ENCODE measurements at regions not wholly inside any gene's neighbourhood (a gene's known extent, or its start where the extent isn't known, plus 50 kb on each side); places are given as distances from the start of the nearest gene placed in this dataset.
A peak's percentile ranks its signal among the peaks of the same experiment; 100 is the strongest.

DNA sequence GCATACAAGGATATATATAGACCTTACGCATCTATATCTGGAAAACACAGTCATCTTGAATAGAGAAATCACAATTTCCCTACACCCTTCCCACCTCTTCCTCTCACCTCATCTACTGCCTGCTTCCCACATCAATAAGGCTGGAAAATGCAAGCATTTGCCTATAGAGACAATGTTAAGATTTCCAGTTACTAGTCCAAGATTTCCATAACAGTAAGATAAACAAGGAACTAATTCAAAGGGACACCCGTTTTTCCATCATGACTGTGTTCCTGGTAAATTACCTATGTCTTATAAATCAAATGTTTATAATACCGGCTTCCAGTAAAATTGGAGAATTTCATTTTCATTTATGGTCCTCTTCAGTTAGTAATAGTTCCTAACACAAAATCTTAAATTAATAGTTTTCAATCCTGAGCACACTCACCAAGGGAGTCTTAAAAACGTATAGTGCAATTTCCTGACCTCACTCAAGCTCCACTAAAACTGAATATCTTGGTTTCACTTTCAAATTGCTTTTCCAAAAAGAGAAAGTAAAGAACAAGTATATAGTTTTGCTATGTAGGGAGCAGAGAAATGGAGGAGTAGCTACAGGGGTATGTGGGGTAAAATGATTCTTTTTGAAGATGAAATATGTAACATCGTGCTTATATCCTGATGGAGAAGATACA lies 398.7 kb downstream of the PLPP3 start:
- DNase-seq, result no peak

DNA sequence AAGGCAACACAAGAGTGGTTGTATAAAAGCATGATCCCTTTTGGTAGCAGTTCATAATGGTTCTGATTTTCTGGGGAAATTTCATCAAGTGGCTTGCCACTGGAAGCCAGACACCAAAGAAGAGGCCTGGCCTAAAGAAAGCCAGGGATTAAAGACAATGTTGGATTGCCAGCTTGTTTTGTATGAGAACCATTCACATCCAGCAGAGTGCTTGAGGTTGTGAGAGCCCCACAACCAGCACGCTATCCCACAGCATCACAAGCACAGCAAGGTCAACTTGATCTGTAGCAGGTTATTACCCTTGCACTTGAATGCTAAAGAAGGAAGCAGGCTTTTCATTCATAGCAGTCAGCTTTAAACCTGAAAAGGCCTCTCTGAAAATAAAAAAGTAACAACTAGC lies 399.8 kb downstream of the PLPP3 start:
- DNase-seq, result no peak

DNA sequence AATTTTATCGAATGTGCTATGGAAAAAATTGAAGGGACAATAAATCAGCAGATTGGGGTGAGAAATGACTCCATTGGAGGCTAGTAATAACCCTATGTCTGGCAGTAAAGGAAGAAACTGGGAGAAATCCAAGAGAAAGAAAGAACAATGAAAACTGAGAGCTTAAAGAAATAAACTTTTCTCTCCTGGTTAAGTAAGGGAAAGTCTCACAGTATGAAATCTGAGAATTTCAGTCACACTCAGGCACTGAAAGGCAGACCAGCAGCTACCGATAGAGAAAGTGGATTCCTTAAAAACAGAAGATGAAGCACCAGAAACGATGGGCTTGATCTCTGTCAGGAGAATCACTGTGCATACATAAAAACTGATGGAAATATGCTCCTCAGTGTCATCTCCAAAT lies 404.2 kb downstream of the PLPP3 start:
- no peak for DNase-seq

DNA sequence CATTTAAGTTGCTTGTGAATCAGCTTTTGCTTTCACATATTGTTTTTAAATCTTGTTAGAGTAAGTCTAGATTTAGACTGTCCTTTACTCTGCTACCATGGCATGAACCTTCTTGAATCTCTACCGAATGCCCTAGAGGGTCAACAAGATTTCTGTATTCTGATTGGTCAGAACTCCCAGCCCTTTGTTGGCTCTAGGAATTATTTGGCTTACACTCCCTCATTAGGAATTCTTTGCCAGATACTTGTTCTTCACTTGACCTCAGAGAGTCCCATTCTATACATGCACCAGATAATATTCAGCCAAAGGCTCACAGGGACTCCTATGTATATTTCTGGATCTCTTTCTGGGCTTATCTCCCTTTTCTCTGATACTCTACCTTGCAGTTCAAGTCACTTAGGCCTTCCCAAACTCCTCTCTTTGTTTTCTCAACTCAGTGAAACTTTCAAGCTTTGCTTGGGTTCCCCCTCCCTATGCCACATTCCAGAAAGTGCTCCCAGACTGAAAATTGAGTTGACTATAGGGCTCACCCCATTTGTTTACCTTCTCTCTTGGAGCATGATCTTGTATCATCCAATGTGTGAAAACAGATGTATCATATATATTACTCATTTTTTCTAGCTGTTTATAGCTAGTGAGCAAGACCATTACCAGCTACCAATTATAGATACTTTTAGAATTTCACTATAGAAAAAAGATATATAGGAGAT lies 405.0 kb downstream of the PLPP3 start:
- DNase-seq, result no peak

DNA sequence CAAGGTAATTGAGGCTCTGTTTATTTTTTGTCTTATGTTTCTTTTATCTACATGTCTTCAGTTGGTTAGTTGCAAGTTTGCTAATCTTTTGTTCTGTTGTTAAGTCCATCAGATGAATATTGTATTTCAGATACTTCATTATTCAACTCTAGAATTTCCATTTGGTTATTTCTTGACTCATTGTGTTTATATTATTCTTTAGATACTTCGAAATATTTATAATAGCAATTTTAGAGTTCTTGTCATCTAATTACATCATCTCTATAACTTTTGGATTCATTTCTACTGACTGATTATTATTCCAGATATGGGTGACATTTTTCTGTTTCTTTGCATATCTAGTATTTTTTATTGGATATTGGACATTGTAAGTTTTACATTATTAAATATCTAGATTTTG lies 405.6 kb downstream of the PLPP3 start:
- DNase-seq, result no peak

DNA sequence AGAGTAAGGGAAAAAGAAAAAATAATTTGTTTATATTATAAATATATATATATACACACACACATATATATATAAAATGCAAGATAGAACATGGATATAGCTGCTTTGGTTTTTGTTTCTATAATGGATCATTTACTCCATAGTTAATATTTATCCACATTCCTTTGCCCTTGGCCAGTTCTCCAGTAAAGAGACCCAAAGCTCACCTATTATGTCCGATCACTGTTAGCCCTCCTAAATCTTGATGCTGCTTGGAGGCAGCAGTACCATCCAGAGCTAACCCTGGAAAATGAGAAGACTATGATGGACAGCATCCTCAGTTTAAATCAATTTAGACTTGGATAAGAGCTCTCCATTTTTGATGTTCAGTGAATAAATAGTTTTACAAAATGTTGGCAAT lies 407.7 kb downstream of the PLPP3 start:
- DNase-seq, result no peak

DNA sequence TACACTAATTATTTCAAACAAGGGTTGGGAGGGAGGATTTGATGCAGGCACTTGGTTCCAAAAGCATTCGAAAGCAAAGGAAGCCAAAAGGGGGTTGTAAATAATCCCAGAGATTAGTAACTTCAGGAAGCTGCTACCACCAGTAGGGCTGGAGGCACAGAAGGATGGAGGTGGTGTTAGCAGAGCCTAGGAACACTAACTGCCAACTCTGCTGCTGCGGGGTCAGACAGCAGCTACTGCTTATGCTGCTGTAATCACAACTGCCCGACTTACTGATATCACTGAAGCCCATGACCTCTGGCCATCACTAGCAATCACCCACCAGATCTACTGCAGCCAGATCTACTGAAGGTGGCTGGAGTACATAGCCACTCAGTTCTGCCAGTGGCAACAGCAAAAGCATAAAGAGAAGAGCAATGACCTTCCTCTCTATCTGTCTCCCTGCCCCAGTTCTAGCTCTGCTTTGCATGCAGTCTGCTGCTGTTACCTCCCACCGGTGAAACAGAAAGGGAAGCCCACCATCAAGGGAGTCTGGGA lies 408.5 kb downstream of the PLPP3 start:
- DNase-seq, result no peak

DNA sequence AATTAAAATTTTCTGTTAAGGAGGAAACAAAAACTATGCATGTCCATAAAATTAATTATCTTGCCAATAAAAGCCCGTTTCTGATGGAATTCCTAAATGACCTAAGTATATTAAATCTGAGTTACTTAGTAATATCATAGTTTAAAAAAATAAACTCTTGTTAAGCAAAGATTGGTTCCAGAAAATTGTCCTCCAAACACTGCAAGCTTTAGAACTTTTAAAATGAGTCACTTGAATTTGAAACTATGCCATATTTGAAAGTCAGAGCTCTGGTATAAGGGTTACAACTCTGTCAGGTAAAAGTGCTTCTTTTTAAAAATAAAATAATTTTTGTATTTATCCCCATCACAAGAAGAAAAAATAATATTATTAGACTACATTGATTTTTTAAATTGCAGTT lies 409.5 kb downstream of the PLPP3 start:
- no peak for DNase-seq

DNA sequence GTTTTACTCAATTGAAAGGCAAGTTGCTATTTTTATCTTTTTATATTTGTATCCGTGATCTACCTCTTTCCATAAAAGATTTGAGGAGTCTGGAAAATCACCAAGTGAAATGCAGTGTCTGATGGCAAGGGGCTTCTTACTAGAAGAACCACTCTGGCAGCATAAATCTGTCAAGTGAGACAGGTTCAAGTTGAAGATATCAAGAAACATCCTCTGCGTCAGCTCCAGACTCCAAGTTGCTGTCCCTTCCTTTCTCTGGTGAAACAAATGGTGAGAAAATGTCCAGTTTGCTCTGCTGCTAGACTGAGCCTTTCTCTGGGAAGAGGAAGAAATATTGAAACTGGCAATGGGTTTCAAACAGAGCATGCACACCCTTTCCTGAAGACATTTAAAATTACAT lies 411.2 kb downstream of the PLPP3 start:
- no peak for DNase-seq

DNA sequence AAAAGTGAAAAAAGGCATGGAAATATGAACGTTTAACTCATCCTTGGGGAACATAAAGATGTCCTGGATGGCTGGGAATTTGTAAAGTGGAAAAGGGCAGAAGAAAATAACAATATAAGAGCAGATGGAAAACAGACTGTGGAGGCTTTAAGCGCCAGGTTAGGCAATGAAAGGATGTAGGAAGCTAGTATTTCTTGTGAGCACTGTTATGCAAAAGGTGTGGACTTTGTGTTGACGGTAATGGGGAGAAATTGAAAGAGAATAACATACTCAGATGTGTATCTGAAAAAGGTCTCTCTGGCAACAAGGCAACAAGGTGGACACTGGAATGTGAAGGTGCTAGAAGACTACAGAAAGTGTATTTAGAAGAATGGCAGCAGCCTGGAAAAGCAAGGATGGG lies 411.8 kb downstream of the PLPP3 start:
- DNase-seq, result no peak

DNA sequence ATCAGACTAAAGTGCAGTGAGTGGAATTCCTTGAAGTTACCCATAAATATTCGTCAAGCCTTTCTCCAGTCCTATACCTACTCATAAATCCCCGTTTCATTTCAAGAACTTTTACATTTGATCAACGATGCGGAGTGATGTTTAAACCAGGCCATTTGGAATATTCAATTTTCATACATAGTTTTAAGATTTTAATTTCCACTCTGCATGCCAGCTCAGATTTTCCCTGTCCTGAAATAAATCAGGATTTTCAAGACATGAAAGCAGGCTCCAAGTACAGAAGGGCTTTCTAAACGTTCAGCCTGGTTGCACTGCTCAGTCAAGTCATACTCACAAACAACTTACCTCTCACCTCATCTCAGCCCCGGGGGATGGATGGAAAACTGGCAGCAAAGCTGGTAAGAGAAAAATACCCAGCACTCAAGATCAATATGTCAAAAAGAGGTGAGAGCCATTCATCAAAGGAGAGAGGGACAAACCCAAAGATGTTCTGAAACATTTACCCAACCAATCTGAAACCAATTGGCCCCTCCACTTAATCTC lies 418.5 kb downstream of the PLPP3 start:
- DNase-seq, result no peak

DNA sequence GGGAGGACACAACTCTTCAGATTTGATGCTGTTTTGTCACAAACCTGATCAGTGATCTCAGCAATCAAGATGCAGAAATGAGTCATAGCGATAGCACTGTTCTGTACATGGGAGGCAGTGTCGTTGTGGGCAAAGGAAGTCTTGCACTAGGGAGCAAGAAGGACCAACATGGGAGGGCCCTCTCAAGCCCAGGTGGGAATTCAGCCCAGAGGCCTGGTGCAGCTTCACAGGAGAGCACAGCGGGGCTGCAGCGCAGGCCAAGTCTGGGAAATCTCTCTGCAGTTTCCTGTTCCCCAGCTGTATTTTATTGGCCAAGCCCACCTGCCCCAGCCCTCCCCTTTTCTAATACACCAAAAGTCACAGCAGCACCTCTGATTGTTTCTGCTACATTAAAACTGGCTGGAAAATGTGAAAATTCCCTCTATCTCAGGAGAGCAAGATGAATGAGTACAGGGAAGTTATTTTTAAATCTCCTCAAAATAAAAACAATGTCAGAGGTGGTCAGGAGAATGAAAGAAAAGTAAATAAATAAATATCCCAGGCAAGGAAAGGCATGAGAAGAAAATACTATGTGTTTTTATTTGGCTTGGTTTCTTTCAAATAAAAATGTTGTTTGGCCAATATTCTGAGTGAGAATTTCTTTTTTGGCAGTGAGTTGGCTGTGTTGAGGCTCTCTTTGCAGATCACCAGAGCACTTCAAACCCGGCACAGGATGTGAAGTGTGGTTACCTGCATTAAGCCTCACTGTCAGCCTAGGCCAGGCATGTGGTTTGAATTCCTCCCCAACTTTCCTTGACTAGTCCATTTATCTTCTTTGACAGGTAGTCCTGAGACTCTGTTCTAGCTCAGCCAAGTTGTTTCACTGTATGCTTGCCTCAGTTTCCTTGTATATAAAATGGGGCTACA lies 422.1 kb downstream of the PLPP3 start:
- DNase-seq, result no peak

DNA sequence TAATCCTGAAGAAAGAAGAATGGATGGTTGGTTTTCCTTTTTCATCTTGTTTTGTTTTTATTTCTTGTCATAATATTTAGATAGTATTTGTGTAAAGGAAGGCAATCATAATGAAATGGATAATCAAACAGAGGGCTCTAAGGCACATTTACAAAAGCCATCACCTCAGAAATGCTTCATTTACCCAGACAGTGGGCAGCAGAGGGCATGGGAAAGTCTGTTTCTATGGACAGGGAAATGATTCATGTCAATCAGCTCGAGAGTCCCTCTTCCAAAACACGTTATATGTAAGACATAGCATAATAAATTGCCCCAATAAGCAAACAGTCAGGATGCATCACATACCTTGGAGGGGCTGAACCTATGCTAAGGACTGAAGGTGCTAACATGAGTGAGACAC lies 426.1 kb downstream of the PLPP3 start:
- peak; percentile 73 for DNase-seq

DNA sequence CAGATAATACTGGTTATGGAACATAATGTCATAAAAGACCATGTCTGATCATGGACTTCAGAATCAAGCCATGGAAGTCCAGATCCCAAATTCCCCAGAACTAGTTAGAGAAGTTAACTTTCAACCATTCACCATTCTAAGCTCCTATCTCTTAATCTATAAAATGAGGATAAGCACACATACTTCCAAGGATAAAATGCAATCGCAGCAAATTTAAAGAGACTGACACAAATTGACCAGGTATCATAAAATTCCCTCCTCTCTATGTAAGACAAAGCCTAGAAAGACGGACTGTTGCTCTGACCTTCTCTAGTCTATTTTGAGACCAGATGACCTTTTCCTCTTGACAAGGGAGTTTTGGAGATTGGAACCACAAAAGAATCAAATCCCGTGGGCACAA lies 426.7 kb downstream of the PLPP3 start:
- DNase-seq, result no peak

DNA sequence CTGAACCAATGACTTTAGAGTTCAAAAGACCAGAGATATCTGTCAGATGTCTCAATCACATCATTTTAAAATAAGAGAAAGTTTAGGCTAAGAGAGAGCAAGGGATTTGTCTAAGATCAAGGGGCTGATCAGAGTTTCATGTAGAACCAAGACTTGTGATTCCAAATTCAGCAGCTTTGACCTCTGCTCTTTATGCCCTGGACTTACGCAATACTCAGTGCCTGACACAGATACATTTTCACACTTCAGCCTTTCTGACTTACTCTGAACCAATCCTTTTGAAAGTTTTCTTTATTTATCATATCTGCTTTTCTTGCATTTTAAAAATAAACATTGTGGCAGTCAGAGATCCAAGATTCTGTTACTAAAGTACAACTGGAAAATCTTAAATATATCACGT lies 428.0 kb downstream of the PLPP3 start:
- no peak for DNase-seq

DNA sequence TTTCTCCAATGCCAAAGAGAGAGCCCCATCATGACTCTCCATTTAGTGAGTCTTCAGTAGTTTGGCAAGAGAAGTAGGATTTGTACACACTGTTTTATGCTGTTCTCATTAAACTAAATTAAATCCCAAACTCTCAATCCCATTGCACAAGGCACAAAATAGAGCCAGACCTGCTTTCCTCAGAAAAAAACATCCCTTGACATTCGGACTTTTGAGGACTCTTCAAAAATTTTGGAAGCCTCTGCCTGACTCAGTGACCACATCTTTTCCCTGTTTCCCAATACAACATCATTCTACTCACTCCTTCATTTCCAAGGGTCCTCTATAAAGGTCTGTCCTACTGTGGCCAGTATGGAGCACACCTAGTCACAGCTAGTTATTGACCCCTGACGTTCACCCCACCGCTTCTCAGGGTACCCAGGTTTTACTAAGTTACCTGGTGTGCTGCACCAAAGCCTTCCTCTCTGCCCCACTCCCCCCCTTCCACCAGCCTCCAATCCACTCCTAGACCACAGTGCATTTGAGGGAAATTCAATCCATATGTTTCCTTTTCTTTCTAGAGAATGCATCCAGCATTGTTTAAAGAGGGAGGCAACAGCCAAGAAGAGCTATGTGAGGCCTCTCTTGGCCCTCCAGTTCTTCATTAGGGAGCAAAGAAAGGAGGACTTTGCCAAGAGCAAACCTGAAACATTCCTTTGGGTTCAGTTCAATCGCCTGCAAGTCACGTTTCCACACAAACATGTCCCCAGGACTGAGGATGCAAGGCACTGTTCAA lies 428.7 kb downstream of the PLPP3 start:
- no peak for DNase-seq

DNA sequence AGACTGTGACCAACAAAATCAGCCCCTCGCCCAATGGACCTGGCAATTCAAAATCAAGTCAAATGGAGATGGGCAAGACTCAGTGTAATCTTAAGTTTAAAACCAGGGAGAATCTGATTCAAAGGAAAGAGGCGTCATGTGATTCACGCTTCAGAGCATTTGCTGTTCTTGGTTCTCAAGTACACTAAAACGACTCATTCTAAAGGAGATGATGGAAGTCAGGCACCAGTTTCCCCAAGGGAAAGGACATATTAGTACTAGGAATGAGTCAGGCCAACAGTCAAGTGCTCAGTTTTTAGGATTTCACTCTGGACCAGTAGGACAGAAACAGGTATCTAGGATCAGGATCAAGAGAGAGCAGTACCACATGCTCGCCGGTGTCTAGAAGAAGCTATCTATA lies 429.6 kb downstream of the PLPP3 start:
- no peak for DNase-seq

DNA sequence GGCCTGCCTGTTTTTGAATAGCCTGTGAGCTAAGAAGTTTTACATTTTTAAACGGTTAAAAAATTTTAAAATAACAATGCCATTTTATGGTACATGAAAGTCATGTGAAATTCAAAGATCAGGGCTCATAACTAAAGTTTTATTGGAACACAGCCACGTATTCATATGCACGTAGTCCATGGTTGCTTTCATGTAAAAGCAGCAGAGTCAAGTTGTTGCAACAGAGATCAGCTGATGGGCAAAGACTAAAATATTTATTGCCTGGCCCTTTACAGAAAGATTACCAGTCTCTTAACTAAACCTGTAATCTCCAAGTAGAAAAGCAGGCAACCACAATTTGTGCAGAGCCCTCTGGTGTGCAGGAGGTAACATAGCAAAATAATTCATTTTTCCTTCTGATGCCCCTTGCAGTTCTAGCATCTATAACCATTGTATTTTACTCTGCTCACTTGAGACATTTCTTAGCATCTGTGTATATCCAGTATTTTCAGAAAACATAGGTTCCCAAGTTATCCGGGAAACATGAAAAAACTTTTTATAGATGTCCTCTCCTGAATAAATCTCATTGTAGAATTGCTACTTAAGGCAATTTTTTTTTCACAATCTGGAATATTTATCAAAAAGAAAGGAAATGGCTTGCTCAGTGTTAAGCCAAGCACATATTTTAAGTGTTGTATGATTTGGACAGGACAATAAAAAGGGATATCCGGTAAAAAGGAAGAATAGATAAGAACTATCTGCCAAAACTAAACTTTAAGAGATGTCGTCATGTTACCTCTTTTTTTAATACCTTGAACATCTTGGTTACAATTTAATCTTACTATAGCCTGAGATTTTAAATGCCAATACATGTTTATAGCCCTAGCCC lies 430.8 kb downstream of the PLPP3 start:
- DNase-seq, result no peak

DNA sequence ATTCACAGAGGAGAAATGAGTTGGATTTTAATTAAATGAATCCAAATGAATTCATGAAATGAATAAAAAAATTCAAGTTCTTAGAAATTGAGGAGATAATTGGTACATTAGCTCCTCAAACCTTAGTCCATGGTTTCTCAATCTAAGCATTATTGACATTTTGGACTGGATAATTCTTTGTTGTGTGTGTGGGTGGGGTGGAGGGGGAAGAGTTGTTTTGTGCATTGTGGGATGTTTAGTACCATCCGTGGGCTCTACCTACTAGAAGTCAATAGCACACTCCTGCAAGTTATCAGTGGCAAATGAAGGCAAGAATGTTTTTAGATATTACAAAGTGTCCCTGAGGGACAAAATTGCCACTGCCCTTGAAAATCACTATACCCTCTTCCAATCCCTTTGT lies 431.9 kb downstream of the PLPP3 start:
- no peak for DNase-seq

DNA sequence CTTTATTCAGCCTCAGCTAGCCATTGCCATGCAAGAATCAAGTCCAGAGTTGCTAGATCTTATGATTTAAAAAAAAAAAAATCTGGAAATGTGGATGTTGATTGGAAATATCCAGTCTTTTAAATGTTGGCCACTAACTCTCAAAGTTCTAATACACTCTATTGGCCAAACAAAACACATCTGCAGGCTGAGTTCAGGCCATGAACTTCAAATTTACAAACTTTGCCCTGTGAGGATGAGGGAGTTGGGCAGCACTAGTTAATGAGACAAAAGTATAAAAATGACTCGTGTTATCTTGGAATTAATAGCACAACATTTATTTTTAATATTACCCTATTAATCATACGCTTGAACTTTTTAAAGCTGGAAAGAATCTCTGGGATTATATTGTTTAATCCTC lies 432.3 kb downstream of the PLPP3 start:
- no peak for DNase-seq

DNA sequence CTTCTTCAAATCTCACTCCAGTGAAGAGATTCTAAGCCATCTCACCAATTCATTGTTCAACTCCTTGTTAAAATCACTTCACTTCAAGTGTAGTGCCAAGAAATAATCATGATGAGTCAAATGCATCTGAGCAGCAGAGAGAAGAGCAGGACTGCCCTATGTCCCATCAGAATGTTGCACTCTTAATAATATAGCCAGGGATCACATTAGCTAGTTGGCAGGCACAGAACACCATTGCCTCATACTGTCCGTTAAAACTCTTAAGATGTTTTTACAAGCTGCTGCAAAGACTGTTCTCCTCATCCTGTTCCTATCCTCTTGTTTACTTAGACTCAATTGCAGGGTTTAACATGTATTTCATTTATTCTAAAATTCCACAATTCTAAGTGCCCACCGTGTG lies 432.9 kb downstream of the PLPP3 start:
- DNase-seq, result no peak

DNA sequence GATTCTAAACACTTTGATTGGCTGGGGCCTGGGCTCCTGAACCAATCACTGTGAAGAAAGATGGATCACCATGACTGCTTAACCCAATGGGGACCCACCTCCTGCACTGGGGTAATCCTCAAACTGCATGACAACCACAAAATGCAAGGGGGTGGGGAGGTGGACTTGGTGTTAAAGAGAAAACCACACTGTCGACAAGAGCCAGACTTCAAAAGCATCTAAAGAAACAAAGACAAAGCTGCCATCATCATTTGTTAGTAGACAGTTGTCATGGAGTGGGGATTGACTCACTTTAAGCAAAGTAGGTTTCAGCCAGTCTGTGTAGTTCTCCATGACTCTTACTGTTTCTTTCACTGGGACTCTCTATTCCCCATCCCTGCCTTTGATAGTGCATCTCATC lies 433.8 kb downstream of the PLPP3 start:
- DNase-seq, result no peak

Data from NCI-H1930 (cell line).